H1 (cell line): ENCODE measurements at regions not wholly inside any gene's neighbourhood (a gene's known extent, or its start where the extent isn't known, plus 50 kb on each side); places are given as distances from the start of the nearest gene placed in this dataset.

Experiments used
- CTCF ChIA-PET: fragments of 300-600 bp; sonication (Branson Sonifier 250); formaldehyde crosslinking; loops from one replicate; lab custom pipeline; 2021; ENCODE audit not compliant: partially characterized antibody; lab: Charles Lee
- POLR2A ChIA-PET: fragments of 300-600 bp; sonication (Branson Sonifier 250); formaldehyde crosslinking; loops from one replicate; lab custom pipeline; 2021; ENCODE audit warnings: inconsistent platforms; ENCODE audit not compliant: partially characterized antibody; lab: Charles Lee
- DNase-seq, 2 experiments: peaks; one replicate each; pipeline versions ENCODE4 v3.0.0 to v3.0.0-alpha.2; 2010 to 2022; ENCODE audit warnings: low spot score in 2 of 2, low read depth in 1 of 2, mixed read lengths in 1 of 2
- FAIRE-seq: peaks from 2 replicates; lab custom pipeline; 2011; peaks lifted over from hg19 to GRCh38; lab: Jason Lieb, UNC
- H2AFZ ChIP-seq: 2 replicates; pipeline ENCODE4 v1.8.1; 2012; ENCODE audit warnings: low read length, inconsistent platforms
- H2AK5ac ChIP-seq: 2 replicates; pipeline ENCODE4 v1.6.1; 2013; ENCODE audit warnings: low read depth, low read length
- H2BK120ac ChIP-seq: replicated peaks from 2 replicates; pipeline ENCODE3; 2013; ENCODE audit warnings: low read depth, low read length, inconsistent platforms
- H2BK12ac ChIP-seq: 2 replicates; pipeline ENCODE4 v1.6.1; 2013; ENCODE audit warnings: low read depth, low read length
- H2BK15ac ChIP-seq: 2 replicates; pipeline ENCODE4 v1.6.1; 2013; ENCODE audit warnings: low read length
- H2BK20ac ChIP-seq: 2 replicates; pipeline ENCODE4 v1.6.1; 2013; ENCODE audit warnings: low read length
- H2BK5ac ChIP-seq: 2 replicates; pipeline ENCODE4 v1.6.1; 2013; ENCODE audit warnings: low read depth, low read length
- H3K14ac ChIP-seq: 2 replicates; pipeline ENCODE4 v1.6.1; 2013; ENCODE audit warnings: inconsistent platforms; ENCODE audit not compliant: insufficient read length
- H3K18ac ChIP-seq: 2 replicates; pipeline ENCODE4 v1.6.1; 2013; ENCODE audit warnings: low read length; ENCODE audit errors: extremely low read depth
- H3K23ac ChIP-seq: 2 replicates; pipeline ENCODE4 v1.6.1; 2013; ENCODE audit warnings: inconsistent platforms; ENCODE audit not compliant: insufficient read length
- H3K23me2 ChIP-seq: 2 replicates; pipeline ENCODE4 v1.6.1; 2013; ENCODE audit warnings: low read depth, low read length
- H3K27ac ChIP-seq: 2 replicates; pipeline ENCODE4 v1.6.1; 2011; ENCODE audit warnings: low read depth, low read length, inconsistent platforms
- H3K27me3 ChIP-seq, 4 experiments: replicated peaks in 1 of 4; 1 replicate in 1 of 4; 2 replicates in 3 of 4; pipeline versions ENCODE4 v1.6.1 to v1.8.1; 2011 to 2013; ENCODE audit warnings: low read length in 3 of 4, mild to moderate bottlenecking in 3 of 4, inconsistent platforms in 2 of 4, mixed read lengths in 2 of 4, moderate library complexity in 1 of 4; ENCODE audit not compliant: control insufficient read depth in 3 of 4, insufficient read depth in 3 of 4; ENCODE audit errors: extremely low read depth in 1 of 4
- H3K36me3 ChIP-seq, 4 experiments: 2 replicates each; pipeline versions ENCODE4 v1.6.1 to v1.8.1; 2011 to 2013; ENCODE audit warnings: mild to moderate bottlenecking in 4 of 4, low read length in 3 of 4, moderate library complexity in 2 of 4, control low read depth in 1 of 4, inconsistent platforms in 1 of 4; ENCODE audit not compliant: insufficient read depth in 4 of 4, control insufficient read depth in 2 of 4
- H3K4ac ChIP-seq: replicated peaks from 2 replicates; pipeline ENCODE3; 2013; ENCODE audit warnings: low read length, low read depth, mixed read lengths, inconsistent platforms; ENCODE audit not compliant: insufficient read length
- H3K4me1 ChIP-seq, 4 experiments: replicated peaks in 1 of 4; 1 replicate in 1 of 4; 2 replicates in 3 of 4; pipeline versions ENCODE4 v1.6.1 to v1.8.1; 2011 to 2013; ENCODE audit warnings: low read length in 3 of 4, inconsistent platforms in 2 of 4, mixed read lengths in 1 of 4; ENCODE audit not compliant: insufficient read depth in 4 of 4, control insufficient read depth in 3 of 4
- H3K4me2 ChIP-seq, 2 experiments: 2 replicates each; pipeline versions ENCODE4 v1.6.1 to v1.8.1; 2011 to 2013; ENCODE audit warnings: low read depth in 2 of 2, low read length in 2 of 2, control low read depth in 1 of 2, inconsistent platforms in 1 of 2, mild to moderate bottlenecking in 1 of 2; ENCODE audit not compliant: insufficient read depth in 1 of 2
- H3K4me3 ChIP-seq, 4 experiments: fragments of 200-600, 300-600 bp in 1 of 4; sonication (generic), shearing (Covaris generic), sonication (Bioruptor Twin) in 1 of 4; 2 replicates each; pipeline versions ENCODE4 v1.5.1 to v1.8.1; 2011 to 2016; ENCODE audit warnings: low read length in 4 of 4, low read depth in 3 of 4, control low read depth in 2 of 4, inconsistent platforms in 2 of 4, mild to moderate bottlenecking in 2 of 4, mixed read lengths in 1 of 4, moderate library complexity in 1 of 4; ENCODE audit not compliant: insufficient read depth in 2 of 4; ENCODE audit errors: extremely low read depth in 1 of 4
- H3K56ac ChIP-seq: replicated peaks from 2 replicates; pipeline ENCODE3; 2013; ENCODE audit warnings: low read depth, mild to moderate bottlenecking, mixed read lengths, low read length, inconsistent platforms; ENCODE audit not compliant: insufficient read length
- H3K79me1 ChIP-seq: 2 replicates; pipeline ENCODE4 v1.6.1; 2013; ENCODE audit warnings: low read depth, low read length, control low read depth
- H3K79me2 ChIP-seq, 2 experiments: 2 replicates each; pipeline versions ENCODE4 v1.6.1 to v1.8.1; 2012 to 2013; ENCODE audit warnings: low read length in 2 of 2, mild to moderate bottlenecking in 2 of 2, inconsistent platforms in 1 of 2; ENCODE audit not compliant: insufficient read depth in 2 of 2, control insufficient read depth in 1 of 2
- H3K9ac ChIP-seq, 4 experiments: replicated peaks in 1 of 4; 1 replicate in 1 of 4; 2 replicates in 3 of 4; pipeline versions ENCODE4 v1.6.1 to v1.8.1; 2011 to 2013; ENCODE audit warnings: low read depth in 3 of 4, low read length in 3 of 4, control low read depth in 2 of 4, mild to moderate bottlenecking in 2 of 4, moderate library complexity in 2 of 4, inconsistent platforms in 1 of 4; ENCODE audit errors: extremely low read depth in 1 of 4
- H3K9me3 ChIP-seq, 2 experiments: 2 replicates each; pipeline versions ENCODE4 v1.6.1 to v1.8.1; 2012 to 2013; ENCODE audit warnings: mild to moderate bottlenecking in 2 of 2, moderate library complexity in 2 of 2, control low read depth in 1 of 2, inconsistent platforms in 1 of 2, low read depth in 1 of 2, low read length in 1 of 2, mixed read lengths in 1 of 2; ENCODE audit not compliant: insufficient read depth in 2 of 2
- H4K20me1 ChIP-seq, 2 experiments: replicated peaks in 1 of 2; 2 replicates each; pipeline versions ENCODE3 to v1.8.1; 2011 to 2013; ENCODE audit warnings: inconsistent platforms in 2 of 2, low read length in 2 of 2, mild to moderate bottlenecking in 1 of 2; ENCODE audit not compliant: insufficient read depth in 2 of 2, control insufficient read depth in 1 of 2
- H4K5ac ChIP-seq: 2 replicates; pipeline ENCODE4 v1.6.1; 2013; ENCODE audit warnings: low read length, low read depth, mixed read lengths, inconsistent platforms; ENCODE audit not compliant: insufficient read length
- H4K8ac ChIP-seq: 2 replicates; pipeline ENCODE4 v1.8.0; 2013; ENCODE audit warnings: mild to moderate bottlenecking, moderate library complexity, low read length, inconsistent platforms; ENCODE audit not compliant: insufficient read depth; ENCODE audit errors: extremely low read depth
- H4K91ac ChIP-seq: replicated peaks from 2 replicates; pipeline ENCODE3; 2013; ENCODE audit warnings: low read length, mixed read lengths, inconsistent platforms; ENCODE audit not compliant: insufficient read length
- CEBPB ChIP-seq: IDR thresholded peaks from 2 replicates; pipeline ENCODE4 v1.6.1; 2012; ENCODE audit warnings: low read depth, low read length
- FOSL1 ChIP-seq: IDR thresholded peaks from 2 replicates; pipeline ENCODE4 v1.6.1; 2011; ENCODE audit warnings: mild to moderate bottlenecking, low read depth, low read length, moderate library complexity; ENCODE audit not compliant: insufficient read depth
- POLR2A ChIP-seq, 2 experiments: IDR thresholded peaks; 1 replicate in 1 of 2; 2 replicates in 1 of 2; pipeline ENCODE4 v1.6.1; 2011; ENCODE audit warnings: low read depth in 2 of 2, low read length in 2 of 2, mild to moderate bottlenecking in 2 of 2; ENCODE audit errors: control extremely low read depth in 1 of 2
- RNF2 ChIP-seq: fragments of 200-900, 300-1000 bp; sonication (generic); IDR thresholded peaks from 2 replicates; pipeline ENCODE4 v1.7.1; 2016; ENCODE audit warnings: borderline replicate concordance, low read depth, mild to moderate bottlenecking, antibody characterized with exemption, low read length; ENCODE audit not compliant: poor library complexity, severe bottlenecking; ENCODE audit errors: missing control alignments
- WGBS, 2 experiments: shearing (Covaris generic) in 1 of 2; methylation state at CpG; one replicate each; pipeline versions ENCODE4 v1.1.6 to v1.1.7; 2013 to 2015; ENCODE audit warnings: low lambda C conversion rate in 2 of 2, mixed read lengths in 2 of 2, inconsistent platforms in 1 of 2, low coverage in 1 of 2, missing lambda C conversion rate in 1 of 2; ENCODE audit not compliant: insufficient replicate concordance in 2 of 2, insufficient coverage in 1 of 2, insufficient read length in 1 of 2; ENCODE audit errors: extremely low coverage in 1 of 2, missing lambda C conversion rate in 1 of 2; 5-methylcytosine and 5-hydroxymethylcytosine counted together

GRCh38 chr7:12066004-12066403, 145.1 kb upstream of the TMEM106B start:
- no peaks in the 10 kb centered on the region for H3K36me3 ChIP-seq
- H3K4me3 ChIP-seq: no peak overlapping the region
- H3K23me2 ChIP-seq: no peaks in the 10 kb centered on the region
- no peak overlapping the region for H3K14ac ChIP-seq
- no peak overlapping the region for H3K4ac ChIP-seq
- DNase-seq: no peak
- H3K4me1 ChIP-seq: peaks cover 0 to 2% (median under 1%) of the 10 kb centered on the region in 4 experiments; a peak in 3 of 7 replicates
- H2BK20ac ChIP-seq: no peak overlapping the region
- no peaks in the 10 kb centered on the region for H3K79me2 ChIP-seq
- TF ChIP-seq CEBPB (no peak), POLR2A (IDR thresholded peaks at IDR 0.05; ENCODE audit: control extremely low read depth in 1 of 2, low read depth in 2 of 2, low read length in 2 of 2) (no peak), FOSL1 (no peak), RNF2 (no peak)
- TF ChIP-seq, all 59 proteins: peak for 0
- Histone ChIP-seq H3K79me1 (no peaks in the 10 kb centered on the region), H2BK120ac (no peak overlapping the region), H2BK5ac (no peak overlapping the region), H3K9ac (no peak overlapping the region), H4K5ac (no peak overlapping the region), H3K56ac (no peak overlapping the region), H3K18ac (no peak overlapping the region), H3K23ac (no peak overlapping the region), H2AFZ (no peak overlapping the region), H3K9me3 (no peaks in the 10 kb centered on the region), H3K27me3 (no peaks in the 10 kb centered on the region), H2BK12ac (no peak overlapping the region), H2AK5ac (no peak overlapping the region), H2BK15ac (no peak overlapping the region), H3K4me2 (no peak overlapping the region), H3K27ac (no peak overlapping the region), H4K91ac (no peak overlapping the region), H4K20me1 (no peaks in the 10 kb centered on the region), H4K8ac (no peak overlapping the region)
- no peak for FAIRE-seq
- POLR2A ChIA-PET: no interaction called here
- 90% methylated on average over 4 of the region's 4 CpGs; no CpG with 5 or more reads in 1 of the 2 experiments for WGBS, 2 experiments
- CTCF ChIA-PET: interaction anchor here (1.0 to 3.4 kb wide), 7 partner anchors 45 to 429 kb away, joined by 3 to 13 read pairs (median 3); no protein-coding TSS in a partner anchor
